SK-N-SH treated with all-trans-retinoic acid at 6 μM for 48 hours (cell line): ENCODE measurements at regions not wholly inside any gene's neighbourhood (a gene's known extent, or its start where the extent isn't known, plus 50 kb on each side); places are given as distances from the start of the nearest gene placed in this dataset.

Source experiments
- ARNTL ChIP-seq: fragments of 450-650 bp; formaldehyde crosslinking; IDR thresholded peaks from 2 replicates; pipeline ENCODE4 v1.5.0; 2020; ENCODE audit warnings: low read depth, mild to moderate bottlenecking, moderate library complexity, borderline replicate concordance
- ESRRG ChIP-seq: fragments of 250-450 bp; sonication (Bioruptor Pico); IDR thresholded peaks from 2 replicates; pipeline ENCODE4 v1.6.1; 2021; ENCODE audit warnings: mild to moderate bottlenecking
- PPARA ChIP-seq: fragments of 250-450 bp; sonication (Bioruptor Pico); IDR thresholded peaks from 2 replicates; pipeline ENCODE4 v1.5.0; 2020; ENCODE audit warnings: mild to moderate bottlenecking, borderline replicate concordance
- RARB ChIP-seq: fragments of 250-450 bp; sonication (Bioruptor Pico); IDR thresholded peaks from 2 replicates; pipeline ENCODE4 v1.8.0; 2021; ENCODE audit warnings: mild to moderate bottlenecking, moderate library complexity
- TCF4 ChIP-seq: fragments of 250-450 bp; sonication (Bioruptor Pico); IDR thresholded peaks from 2 replicates; pipeline ENCODE4 v1.8.0; 2021; ENCODE audit warnings: mild to moderate bottlenecking, moderate library complexity, borderline replicate concordance
- ZC3H10 ChIP-seq: fragments of 250-450 bp; sonication (Bioruptor Pico); IDR thresholded peaks from 2 replicates; pipeline ENCODE4 v1.5.1; 2021; ENCODE audit warnings: mild to moderate bottlenecking, moderate library complexity
- ZFP3 ChIP-seq: fragments of 250-450 bp; sonication (Bioruptor Pico); IDR thresholded peaks from 2 replicates; pipeline ENCODE4 v1.5.0; 2020; ENCODE audit warnings: mild to moderate bottlenecking, moderate library complexity
- ZFP30 ChIP-seq: fragments of 450-650 bp; formaldehyde crosslinking; IDR thresholded peaks from 2 replicates; pipeline ENCODE4 v1.5.0; 2022; ENCODE audit warnings: mild to moderate bottlenecking, moderate library complexity
- ZNF565 ChIP-seq: fragments of 450-650 bp; formaldehyde crosslinking; conservative IDR thresholded peaks from 2 replicates; pipeline ENCODE4 v1.5.0; 2020; ENCODE audit warnings: low read depth, mild to moderate bottlenecking, moderate library complexity
- ZNF8 ChIP-seq: fragments of 450-650 bp; formaldehyde crosslinking; IDR thresholded peaks from 2 replicates; pipeline ENCODE4 v1.5.0; 2020; ENCODE audit warnings: mild to moderate bottlenecking, moderate library complexity
- TF ChIP-seq, protein P1 (sequence below): fragments of 250-450 bp; sonication (Bioruptor Pico); IDR thresholded peaks from 2 replicates; pipeline ENCODE4 v1.5.1; 2020; ENCODE audit warnings: low read depth, mild to moderate bottlenecking, moderate library complexity
- TF ChIP-seq, protein P2 (sequence below): fragments of 250-450 bp; sonication (Bioruptor Pico); IDR thresholded peaks from 2 replicates; pipeline ENCODE4 v1.8.0; 2020; ENCODE audit warnings: mild to moderate bottlenecking, moderate library complexity, borderline replicate concordance

DNA sequence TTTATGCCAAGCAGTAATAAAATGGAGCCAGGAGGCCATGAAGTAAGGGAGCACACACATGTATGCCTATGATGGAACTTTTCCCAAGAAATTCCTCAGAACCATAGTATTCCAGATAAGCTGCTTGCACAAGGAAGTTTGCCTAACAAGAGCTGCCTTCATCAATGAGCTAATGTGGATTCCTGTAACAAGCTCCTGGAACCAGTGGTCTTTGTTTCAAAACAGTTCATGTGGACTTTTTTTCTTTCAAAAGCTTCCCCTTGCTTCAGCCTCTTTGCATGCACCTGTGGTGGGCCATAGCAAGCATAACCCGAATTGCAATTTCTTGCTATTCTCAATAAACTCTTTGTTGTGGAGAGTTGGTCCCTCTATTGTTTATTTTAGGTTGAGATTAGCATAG, 359.6 kb downstream of the UTRN start:
- TF ChIP-seq ARNTL (no peak), RARB (CRISPR knock-in tag) (no peak), ZNF565 (CRISPR knock-in tag) (no peak), ZC3H10 (CRISPR knock-in tag) (no peak), ZNF8 (CRISPR knock-in tag) (no peak), ESRRG (no peak), PPARA (CRISPR knock-in tag) (no peak), ZFP30 (CRISPR knock-in tag) (no peak), ZFP3 (no peak), TCF4 (CRISPR knock-in tag) (no peak)
- TF ChIP-seq, protein P1, sequence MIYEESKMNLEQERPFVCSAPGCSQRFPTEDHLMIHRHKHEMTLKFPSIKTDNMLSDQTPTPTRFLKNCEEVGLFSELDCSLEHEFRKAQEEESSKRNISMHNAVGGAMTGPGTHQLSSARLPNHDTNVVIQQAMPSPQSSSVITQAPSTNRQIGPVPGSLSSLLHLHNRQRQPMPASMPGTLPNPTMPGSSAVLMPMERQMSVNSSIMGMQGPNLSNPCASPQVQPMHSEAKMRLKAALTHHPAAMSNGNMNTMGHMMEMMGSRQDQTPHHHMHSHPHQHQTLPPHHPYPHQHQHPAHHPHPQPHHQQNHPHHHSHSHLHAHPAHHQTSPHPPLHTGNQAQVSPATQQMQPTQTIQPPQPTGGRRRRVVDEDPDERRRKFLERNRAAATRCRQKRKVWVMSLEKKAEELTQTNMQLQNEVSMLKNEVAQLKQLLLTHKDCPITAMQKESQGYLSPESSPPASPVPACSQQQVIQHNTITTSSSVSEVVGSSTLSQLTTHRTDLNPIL (CRISPR knock-in tag), result no peak
- TF ChIP-seq, protein P2, sequence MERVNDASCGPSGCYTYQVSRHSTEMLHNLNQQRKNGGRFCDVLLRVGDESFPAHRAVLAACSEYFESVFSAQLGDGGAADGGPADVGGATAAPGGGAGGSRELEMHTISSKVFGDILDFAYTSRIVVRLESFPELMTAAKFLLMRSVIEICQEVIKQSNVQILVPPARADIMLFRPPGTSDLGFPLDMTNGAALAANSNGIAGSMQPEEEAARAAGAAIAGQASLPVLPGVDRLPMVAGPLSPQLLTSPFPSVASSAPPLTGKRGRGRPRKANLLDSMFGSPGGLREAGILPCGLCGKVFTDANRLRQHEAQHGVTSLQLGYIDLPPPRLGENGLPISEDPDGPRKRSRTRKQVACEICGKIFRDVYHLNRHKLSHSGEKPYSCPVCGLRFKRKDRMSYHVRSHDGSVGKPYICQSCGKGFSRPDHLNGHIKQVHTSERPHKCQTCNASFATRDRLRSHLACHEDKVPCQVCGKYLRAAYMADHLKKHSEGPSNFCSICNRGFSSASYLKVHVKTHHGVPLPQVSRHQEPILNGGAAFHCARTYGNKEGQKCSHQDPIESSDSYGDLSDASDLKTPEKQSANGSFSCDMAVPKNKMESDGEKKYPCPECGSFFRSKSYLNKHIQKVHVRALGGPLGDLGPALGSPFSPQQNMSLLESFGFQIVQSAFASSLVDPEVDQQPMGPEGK (CRISPR knock-in tag), result no peak
